Type B pancreatic cell (in vitro differentiated cells): ENCODE measurements at regions not wholly inside any gene's neighbourhood (a gene's known extent, or its start where the extent isn't known, plus 50 kb on each side); places are given as distances from the start of the nearest gene placed in this dataset.

ENCODE experiments used
- DNase-seq: peaks from one replicate; pipeline ENCODE4 v3.0.0; 2021; ENCODE audit warnings: mixed read lengths; ENCODE audit not compliant: unreplicated experiment; ENCODE audit errors: extremely low spot score
- H3K27ac Mint-ChIP-seq: 2 replicates; pipeline ENCODE4 v1.8.0; 2021; ENCODE audit warnings: mild to moderate bottlenecking, mixed read lengths
- H3K27me3 Mint-ChIP-seq: 2 replicates; pipeline ENCODE4 v1.8.0; 2021; ENCODE audit warnings: mixed read lengths
- H3K36me3 Mint-ChIP-seq: 2 replicates; pipeline ENCODE4 v1.8.0; 2021; ENCODE audit warnings: mixed read lengths
- H3K4me1 Mint-ChIP-seq: one replicate; pipeline ENCODE4 v1.8.0; 2021; ENCODE audit warnings: mixed read lengths; ENCODE audit not compliant: unreplicated experiment
- H3K4me3 Mint-ChIP-seq: 2 replicates; pipeline ENCODE4 v1.8.0; 2021; ENCODE audit warnings: mild to moderate bottlenecking, mixed read lengths
- H3K9me3 Mint-ChIP-seq: 2 replicates; pipeline ENCODE4 v1.8.0; 2021; ENCODE audit warnings: mixed read lengths
- TF ChIP-seq, protein P1 (sequence below): fragments of 200-600 bp; sonication (generic); conservative IDR thresholded peaks from 2 replicates; pipeline ENCODE4 v1.5.0; 2021; ENCODE audit warnings: antibody characterized with exemption, mild to moderate bottlenecking

DNA sequence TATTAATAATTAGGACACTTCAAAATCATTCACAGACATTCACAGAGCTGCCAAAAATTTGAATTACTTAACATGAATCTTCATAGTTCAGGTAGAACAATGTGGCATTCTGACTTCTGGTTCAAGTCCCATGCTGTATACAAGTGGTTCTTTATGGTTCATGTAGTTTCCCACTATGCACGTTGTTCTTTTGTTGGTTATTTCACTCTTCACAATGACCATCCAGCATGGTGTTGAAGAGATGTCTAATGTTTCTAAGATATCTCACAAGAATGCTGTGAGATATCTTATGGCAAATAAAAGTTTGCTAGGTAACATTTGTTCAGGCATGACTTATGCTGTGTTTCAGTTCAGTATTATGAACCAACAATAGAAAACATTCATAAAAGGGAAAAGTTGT is 88.2 kb upstream of the SLITRK6 start:
- no peak for DNase-seq
- Mint-ChIP-seq H3K4me1 (no peaks in the 10 kb centered on the region), H3K27ac (no peak overlapping the region), H3K9me3 (no peaks in the 10 kb centered on the region), H3K27me3 (no peaks in the 10 kb centered on the region), H3K36me3 (no peaks in the 10 kb centered on the region), H3K4me3 (no peak overlapping the region)
- TF ChIP-seq, protein P1, sequence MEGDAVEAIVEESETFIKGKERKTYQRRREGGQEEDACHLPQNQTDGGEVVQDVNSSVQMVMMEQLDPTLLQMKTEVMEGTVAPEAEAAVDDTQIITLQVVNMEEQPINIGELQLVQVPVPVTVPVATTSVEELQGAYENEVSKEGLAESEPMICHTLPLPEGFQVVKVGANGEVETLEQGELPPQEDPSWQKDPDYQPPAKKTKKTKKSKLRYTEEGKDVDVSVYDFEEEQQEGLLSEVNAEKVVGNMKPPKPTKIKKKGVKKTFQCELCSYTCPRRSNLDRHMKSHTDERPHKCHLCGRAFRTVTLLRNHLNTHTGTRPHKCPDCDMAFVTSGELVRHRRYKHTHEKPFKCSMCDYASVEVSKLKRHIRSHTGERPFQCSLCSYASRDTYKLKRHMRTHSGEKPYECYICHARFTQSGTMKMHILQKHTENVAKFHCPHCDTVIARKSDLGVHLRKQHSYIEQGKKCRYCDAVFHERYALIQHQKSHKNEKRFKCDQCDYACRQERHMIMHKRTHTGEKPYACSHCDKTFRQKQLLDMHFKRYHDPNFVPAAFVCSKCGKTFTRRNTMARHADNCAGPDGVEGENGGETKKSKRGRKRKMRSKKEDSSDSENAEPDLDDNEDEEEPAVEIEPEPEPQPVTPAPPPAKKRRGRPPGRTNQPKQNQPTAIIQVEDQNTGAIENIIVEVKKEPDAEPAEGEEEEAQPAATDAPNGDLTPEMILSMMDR = no peak

DNA sequence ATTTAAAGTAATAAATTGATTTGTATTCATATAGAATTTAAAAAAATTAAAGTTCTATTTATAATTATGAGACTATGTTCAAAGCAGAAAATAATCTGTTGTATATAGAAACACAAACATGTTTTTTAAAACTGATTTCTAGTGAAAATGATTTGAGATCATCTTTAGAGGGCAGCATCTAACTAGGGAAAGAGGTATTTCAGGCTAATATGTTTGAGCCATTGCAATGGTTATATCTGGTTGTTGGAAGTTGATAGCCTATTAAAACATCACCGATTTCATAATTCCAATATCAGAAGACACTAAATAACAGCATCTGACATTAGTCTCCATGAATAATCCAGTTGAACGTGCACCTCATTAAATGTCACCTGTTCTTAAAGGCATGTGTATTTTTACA is 79.8 kb upstream of the SLITRK6 start:
- Mint-ChIP-seq H3K36me3 (no peaks in the 10 kb centered on the region), H3K4me3 (no peak overlapping the region), H3K27ac (no peak overlapping the region), H3K9me3 (no peaks in the 10 kb centered on the region), H3K27me3 (no peaks in the 10 kb centered on the region), H3K4me1 (no peaks in the 10 kb centered on the region)
- DNase-seq = no peak
- TF ChIP-seq, protein P1 = no peak

DNA sequence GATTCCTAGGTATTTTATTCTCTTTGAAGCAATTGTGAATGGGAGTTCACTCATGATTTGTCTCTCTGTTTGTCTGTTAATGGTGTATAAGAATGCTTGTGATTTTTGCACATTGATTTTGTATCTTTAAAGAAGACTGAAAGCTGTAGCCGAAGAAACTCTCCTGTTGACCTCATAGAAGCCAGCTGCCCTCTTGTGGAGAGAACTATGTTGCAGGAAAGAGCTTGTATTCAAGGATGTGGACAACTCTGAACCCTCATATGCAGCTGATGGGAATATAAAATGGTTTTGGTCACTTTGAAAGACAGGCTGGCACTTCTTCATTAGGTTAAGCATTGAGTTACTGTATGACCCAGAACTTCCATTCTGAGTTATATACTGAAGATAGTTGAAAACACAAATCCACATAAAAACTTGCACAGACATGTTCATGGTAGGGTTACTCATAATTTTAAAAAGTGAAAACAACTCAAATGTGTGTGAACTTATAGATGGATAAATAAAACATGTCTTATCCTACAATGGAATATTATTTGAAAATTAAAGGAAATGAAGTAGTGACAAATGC is 65.8 kb upstream of the SLITRK6 start:
- no peak overlapping the region for H3K27ac Mint-ChIP-seq
- TF ChIP-seq, protein P1 = peak; percentile 68

DNA sequence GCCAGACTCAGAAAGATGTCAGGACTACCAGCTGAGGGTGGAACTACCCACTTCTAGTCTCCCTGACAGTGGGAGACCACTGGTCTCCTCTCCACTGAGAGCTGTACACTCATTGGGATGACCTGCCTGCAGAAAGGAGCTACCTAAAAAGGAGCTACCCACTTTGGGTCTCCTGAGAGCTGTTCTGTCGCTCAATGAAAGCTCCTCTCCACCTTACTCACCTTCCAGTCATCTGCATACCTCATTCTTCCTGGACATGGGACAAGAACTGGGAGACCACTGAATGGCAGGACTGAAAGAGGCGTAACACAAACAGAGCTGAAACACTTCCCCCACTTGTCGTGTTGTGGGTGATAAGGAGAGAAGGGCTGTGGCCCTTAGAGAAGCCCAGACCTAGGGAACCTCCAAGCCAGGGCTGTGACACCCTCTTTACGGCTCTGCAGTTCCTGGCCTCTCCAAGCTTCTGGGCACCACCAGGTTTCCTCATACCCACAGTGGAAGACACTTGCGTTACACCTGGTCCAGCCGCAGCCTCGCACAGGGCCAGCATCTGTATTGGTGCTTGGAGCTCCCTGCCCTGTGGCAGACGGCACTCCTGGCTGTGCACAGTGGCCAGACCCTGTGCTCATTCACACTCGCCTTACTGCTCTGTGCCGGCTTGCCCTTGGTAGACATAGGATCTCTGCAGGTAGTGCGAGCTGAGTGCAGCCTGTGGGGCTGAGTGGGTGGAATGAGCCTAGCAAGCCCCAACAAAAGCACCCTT is 54.9 kb upstream of the SLITRK6 start:
- DNase-seq = no peak
- no peaks in the 10 kb centered on the region for H3K36me3 Mint-ChIP-seq
- peaks cover 9% of the 10 kb centered on the region for H3K9me3 Mint-ChIP-seq
- no peak overlapping the region for H3K4me3 Mint-ChIP-seq
- no peaks in the 10 kb centered on the region for H3K4me1 Mint-ChIP-seq
- H3K27me3 Mint-ChIP-seq = no peaks in the 10 kb centered on the region
- TF ChIP-seq, protein P1 = no peak
- H3K27ac Mint-ChIP-seq = no peak overlapping the region

More for the DNA sequence above, 65.8 kb upstream of the SLITRK6 start:
- DNase-seq = no peak
- no peaks in the 10 kb centered on the region for H3K36me3 Mint-ChIP-seq
- no peak overlapping the region for H3K4me3 Mint-ChIP-seq
- H3K4me1 Mint-ChIP-seq = no peaks in the 10 kb centered on the region
- H3K9me3 Mint-ChIP-seq = no peaks in the 10 kb centered on the region
- no peaks in the 10 kb centered on the region for H3K27me3 Mint-ChIP-seq

DNA sequence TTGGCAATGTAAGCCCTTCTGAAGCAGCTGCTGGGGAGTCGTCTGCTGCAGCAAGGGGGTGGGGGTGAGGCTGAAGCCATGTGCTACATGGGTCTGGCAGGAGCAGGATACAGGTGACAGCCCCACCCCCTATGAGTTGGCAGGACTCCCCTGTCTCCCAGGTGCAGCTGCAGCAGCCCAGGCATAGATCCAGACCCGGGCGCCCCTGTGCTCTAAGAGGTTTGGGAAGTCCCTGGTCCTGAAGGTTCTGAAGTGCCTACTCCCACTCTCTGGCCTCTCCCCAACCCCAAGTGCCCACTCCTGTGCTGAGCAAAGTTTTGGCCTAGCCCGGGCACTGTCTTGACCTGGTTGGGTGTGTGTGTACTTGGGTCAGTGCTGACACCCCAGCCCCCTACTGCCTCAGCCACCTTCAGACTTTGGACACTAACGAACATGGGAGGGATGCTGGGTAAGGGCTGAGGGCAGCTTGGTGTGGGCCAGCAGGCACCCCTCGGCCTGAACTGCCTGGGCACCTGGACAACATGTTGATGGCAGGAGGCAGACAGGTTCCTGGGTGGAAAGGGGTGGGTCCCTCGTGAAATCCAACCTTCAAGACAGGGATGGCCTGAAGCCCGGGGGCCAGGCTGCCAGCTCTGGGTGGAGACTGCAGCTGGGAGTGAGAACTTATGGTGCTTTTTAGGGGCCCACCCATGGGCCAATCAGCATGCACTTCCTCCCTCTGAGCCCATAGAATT is 54.1 kb upstream of the SLITRK6 start:
- H3K9me3 Mint-ChIP-seq = peaks cover 9% of the 10 kb centered on the region
- no peak for DNase-seq
- no peaks in the 10 kb centered on the region for H3K4me1 Mint-ChIP-seq
- H3K27me3 Mint-ChIP-seq = no peaks in the 10 kb centered on the region
- H3K27ac Mint-ChIP-seq = no peak overlapping the region
- no peaks in the 10 kb centered on the region for H3K36me3 Mint-ChIP-seq
- H3K4me3 Mint-ChIP-seq = no peak overlapping the region
- TF ChIP-seq, protein P1 = no peak
